Endodermal cell (in vitro differentiated cells): ENCODE measurements at regions not wholly inside any gene's neighbourhood (a gene's known extent, or its start where the extent isn't known, plus 50 kb on each side); places are given as distances from the start of the nearest gene placed in this dataset.

Experiments used
- DNase-seq: peaks from one replicate; pipeline ENCODE4 v3.0.0-alpha.2; 2017
- H3K27ac ChIP-seq: 2 replicates; pipeline ENCODE4 v1.5.1; 2013; ENCODE audit warnings: mild to moderate bottlenecking, low read depth, low read length, moderate library complexity
- H3K27me3 ChIP-seq: 2 replicates; pipeline ENCODE4 v1.6.1; 2013; ENCODE audit warnings: mild to moderate bottlenecking, low read length, moderate library complexity; ENCODE audit not compliant: insufficient read depth, control insufficient read depth, poor library complexity, severe bottlenecking
- H3K36me3 ChIP-seq: 2 replicates; pipeline ENCODE4 v1.7.0; 2013; ENCODE audit warnings: mild to moderate bottlenecking, low read length, moderate library complexity; ENCODE audit not compliant: control insufficient read depth, insufficient read depth
- H3K4me1 ChIP-seq: one replicate; pipeline ENCODE4 v1.7.0; 2013; ENCODE audit warnings: low read length; ENCODE audit not compliant: control insufficient read depth, insufficient read depth
- H3K4me3 ChIP-seq: 2 replicates; pipeline ENCODE4 v1.5.1; 2013; ENCODE audit warnings: mild to moderate bottlenecking, low read length, moderate library complexity
- H3K9ac ChIP-seq: 2 replicates; pipeline ENCODE4 v1.6.1; 2013; ENCODE audit warnings: mild to moderate bottlenecking, low read length, moderate library complexity; ENCODE audit not compliant: poor library complexity, severe bottlenecking; ENCODE audit errors: extremely low read depth
- H3K9me3 ChIP-seq: 2 replicates; pipeline ENCODE4 v1.6.1; 2013; ENCODE audit warnings: mild to moderate bottlenecking, low read length, moderate library complexity; ENCODE audit not compliant: control insufficient read depth
- H3K27ac Mint-ChIP-seq: 2 replicates; pipeline ENCODE4 v1.8.0; 2020; ENCODE audit warnings: mixed read lengths
- H3K27me3 Mint-ChIP-seq: 2 replicates; pipeline ENCODE4 v1.8.0; 2021; ENCODE audit warnings: mild to moderate bottlenecking, mixed read lengths; ENCODE audit not compliant: insufficient read depth
- H3K36me3 Mint-ChIP-seq: 2 replicates; pipeline ENCODE4 v1.8.0; 2020; ENCODE audit warnings: low read depth, mixed read lengths
- H3K4me1 Mint-ChIP-seq: 2 replicates; pipeline ENCODE4 v1.8.0; 2020; ENCODE audit warnings: mixed read lengths
- H3K4me3 Mint-ChIP-seq: 2 replicates; pipeline ENCODE4 v1.8.0; 2020; ENCODE audit warnings: mild to moderate bottlenecking, moderate library complexity, mixed read lengths
- H3K9me3 Mint-ChIP-seq: 2 replicates; pipeline ENCODE4 v1.8.0; 2020; ENCODE audit warnings: mild to moderate bottlenecking, mixed read lengths
- WGBS, 2 experiments: methylation state at CpG; one replicate each; pipeline versions ENCODE4 v1.1.5 to v1.1.7; 2013; ENCODE audit warnings: missing lambda C conversion rate in 2 of 2, mixed read lengths in 1 of 2; ENCODE audit not compliant: insufficient coverage in 1 of 2, insufficient read length in 1 of 2; 5-methylcytosine and 5-hydroxymethylcytosine counted together
- TF ChIP-seq, protein P1 (sequence below): fragments of 200-600 bp; sonication (generic); conservative IDR thresholded peaks from 2 replicates; pipeline ENCODE4 v1.5.0; 2021; ENCODE audit warnings: antibody characterized with exemption, mild to moderate bottlenecking

DNA sequence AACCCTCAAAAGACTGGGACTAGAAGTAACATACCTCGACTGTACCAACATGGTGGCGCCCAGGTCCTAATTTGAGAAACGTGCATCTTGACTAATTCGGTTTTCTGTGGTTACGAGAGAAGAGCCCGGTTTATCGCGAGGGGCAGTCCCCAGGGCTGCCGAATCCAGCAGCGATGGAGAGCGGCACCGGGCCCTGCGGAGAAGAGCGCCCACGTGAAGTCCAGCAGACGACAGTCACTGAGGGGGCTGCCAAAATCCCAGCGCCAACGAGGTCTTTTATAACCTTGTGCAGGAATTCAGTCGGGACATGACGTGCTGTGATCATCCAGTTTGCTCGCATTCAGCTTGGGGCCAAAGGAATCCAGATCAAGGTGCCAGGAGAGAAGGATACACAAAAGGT is 187.5 kb upstream of the SLITRK2 start:
- Histone ChIP-seq H3K36me3 (no peaks in the 10 kb centered on the region), H3K27ac (no peak overlapping the region), H3K4me1 (no peaks in the 10 kb centered on the region), H3K9me3 (peaks cover 10% of the 10 kb centered on the region), H3K27me3 (no peaks in the 10 kb centered on the region), H3K4me3 (no peak overlapping the region), H3K9ac (no peak overlapping the region)
- Mint-ChIP-seq H3K36me3 (no peaks in the 10 kb centered on the region), H3K27me3 (peaks cover 2% of the 10 kb centered on the region), H3K27ac (no peak overlapping the region), H3K4me1 (no peaks in the 10 kb centered on the region), H3K4me3 (no peak overlapping the region), H3K9me3 (peaks cover 71% of the 10 kb centered on the region)
- DNase-seq = no peak
- TF ChIP-seq, protein P1, sequence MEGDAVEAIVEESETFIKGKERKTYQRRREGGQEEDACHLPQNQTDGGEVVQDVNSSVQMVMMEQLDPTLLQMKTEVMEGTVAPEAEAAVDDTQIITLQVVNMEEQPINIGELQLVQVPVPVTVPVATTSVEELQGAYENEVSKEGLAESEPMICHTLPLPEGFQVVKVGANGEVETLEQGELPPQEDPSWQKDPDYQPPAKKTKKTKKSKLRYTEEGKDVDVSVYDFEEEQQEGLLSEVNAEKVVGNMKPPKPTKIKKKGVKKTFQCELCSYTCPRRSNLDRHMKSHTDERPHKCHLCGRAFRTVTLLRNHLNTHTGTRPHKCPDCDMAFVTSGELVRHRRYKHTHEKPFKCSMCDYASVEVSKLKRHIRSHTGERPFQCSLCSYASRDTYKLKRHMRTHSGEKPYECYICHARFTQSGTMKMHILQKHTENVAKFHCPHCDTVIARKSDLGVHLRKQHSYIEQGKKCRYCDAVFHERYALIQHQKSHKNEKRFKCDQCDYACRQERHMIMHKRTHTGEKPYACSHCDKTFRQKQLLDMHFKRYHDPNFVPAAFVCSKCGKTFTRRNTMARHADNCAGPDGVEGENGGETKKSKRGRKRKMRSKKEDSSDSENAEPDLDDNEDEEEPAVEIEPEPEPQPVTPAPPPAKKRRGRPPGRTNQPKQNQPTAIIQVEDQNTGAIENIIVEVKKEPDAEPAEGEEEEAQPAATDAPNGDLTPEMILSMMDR = no peak
- WGBS, 2 experiments = 84 to 95% methylated on average over 12 to 21 of the region's 21 CpGs

DNA sequence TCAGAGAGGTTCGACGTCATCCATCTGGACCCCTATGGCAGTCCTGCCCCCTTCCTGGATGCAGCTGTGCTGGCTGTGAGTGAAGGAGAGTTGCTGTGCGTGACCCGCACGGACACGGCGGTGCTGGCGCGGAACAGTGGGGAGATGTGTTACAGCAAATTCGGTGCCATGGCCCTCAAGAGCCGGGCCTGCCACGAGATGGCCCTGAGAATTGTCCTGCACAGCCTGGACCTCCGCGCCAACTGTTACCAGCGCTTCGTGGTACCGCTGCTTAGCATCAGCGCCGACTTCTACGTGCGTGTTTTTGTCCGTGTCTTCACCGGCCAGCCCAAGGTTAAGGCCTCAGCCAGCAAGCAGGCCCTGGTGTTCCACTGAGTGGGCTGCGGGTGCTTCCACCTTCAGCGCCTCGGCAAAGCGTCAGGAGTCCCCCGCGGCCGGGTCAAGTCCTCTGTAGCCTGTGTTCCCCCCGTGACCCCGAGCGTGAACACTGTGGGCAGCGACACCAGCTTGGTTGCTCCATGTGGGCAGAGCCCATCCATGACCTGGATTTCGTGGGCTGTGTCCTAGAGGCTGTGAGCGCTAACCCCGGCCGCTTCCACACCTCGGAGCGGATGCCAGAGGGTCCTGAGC is 186.7 kb upstream of the SLITRK2 start:
- H3K9me3 Mint-ChIP-seq = peaks cover 67% of the 10 kb centered on the region
- 90 to 91% methylated on average over 14 to 40 of the region's 40 CpGs for WGBS, 2 experiments
- no peaks in the 10 kb centered on the region for H3K36me3 Mint-ChIP-seq
- no peak overlapping the region for H3K4me3 ChIP-seq
- no peaks in the 10 kb centered on the region for H3K36me3 ChIP-seq
- peaks cover 2% of the 10 kb centered on the region for H3K27me3 Mint-ChIP-seq
- no peak overlapping the region for H3K27ac ChIP-seq
- H3K4me1 ChIP-seq = no peaks in the 10 kb centered on the region
- no peak overlapping the region for H3K4me3 Mint-ChIP-seq
- H3K9me3 ChIP-seq = peaks cover 13% of the 10 kb centered on the region
- no peak overlapping the region for H3K27ac Mint-ChIP-seq
- TF ChIP-seq, protein P1 = no peak
- H3K27me3 ChIP-seq = no peaks in the 10 kb centered on the region
- H3K4me1 Mint-ChIP-seq = no peaks in the 10 kb centered on the region
- no peak overlapping the region for H3K9ac ChIP-seq
- no peak for DNase-seq

- WGBS, 2 experiments = 94 to 96% methylated on average over 8 to 29 of the region's 29 CpGs
- Histone ChIP-seq H3K27me3 (no peaks in the 10 kb centered on the region), H3K9ac (no peak overlapping the region), H3K36me3 (no peaks in the 10 kb centered on the region), H3K4me3 (no peak overlapping the region), H3K4me1 (no peaks in the 10 kb centered on the region), H3K9me3 (peaks cover 16% of the 10 kb centered on the region), H3K27ac (no peak overlapping the region)
- no peak overlapping the region for H3K4me3 Mint-ChIP-seq
- H3K9me3 Mint-ChIP-seq = peaks cover 62% of the 10 kb centered on the region
- H3K4me1 Mint-ChIP-seq = no peaks in the 10 kb centered on the region
- TF ChIP-seq, protein P1 = no peak
- peaks cover 2% of the 10 kb centered on the region for H3K27me3 Mint-ChIP-seq
- H3K36me3 Mint-ChIP-seq = no peaks in the 10 kb centered on the region
- H3K27ac Mint-ChIP-seq = no peak overlapping the region
- DNase-seq = no peak
Observed at GRCh38 chrX:145631461-145631951, 186.1 kb upstream of the SLITRK2 start.
